T-helper 22 cell (primary cell): ENCODE measurements at regions not wholly inside any gene's neighbourhood (a gene's known extent, or its start where the extent isn't known, plus 50 kb on each side); places are given as distances from the start of the nearest gene placed in this dataset.
A peak's percentile ranks its signal among the peaks of the same experiment; 100 is the strongest.

Experiments
- DNase-seq: peaks from one replicate; pipeline ENCODE4 v3.0.0-alpha.2; 2020; ENCODE audit warnings: low read depth

- DNase-seq = no peak
Observed at GRCh38 chr16:79790854-79791253, 190.3 kb upstream of the MAF start.

GRCh38 chr16:79788949-79789348 is 188.4 kb upstream of the MAF start:
- no peak for DNase-seq

- no peak for DNase-seq
Observed at GRCh38 chr16:79786389-79786788, 185.9 kb upstream of the MAF start.

GRCh38 chr16:79784007-79784406 is 183.5 kb upstream of the MAF start:
- no peak for DNase-seq

GRCh38 chr16:79777679-79778078 is 177.1 kb upstream of the MAF start:
- DNase-seq = no peak

GRCh38 chr16:79776243-79776847 is 175.8 kb upstream of the MAF start:
- no peak for DNase-seq

GRCh38 chr16:79772784-79773183 is 172.2 kb upstream of the MAF start:
- DNase-seq = no peak

- no peak for DNase-seq
Observed at GRCh38 chr16:79772048-79772447, 171.5 kb upstream of the MAF start.

GRCh38 chr16:79770244-79771064 is 169.9 kb upstream of the MAF start:
- DNase-seq = peak; percentile 51

GRCh38 chr16:79769928-79770243 is 169.3 kb upstream of the MAF start:
- no peak for DNase-seq

GRCh38 chr16:79769270-79769927 is 168.9 kb upstream of the MAF start:
- DNase-seq = no peak

- no peak for DNase-seq
Observed at GRCh38 chr16:79768276-79768970, 167.9 kb upstream of the MAF start.

GRCh38 chr16:79767421-79768275 is 167.1 kb upstream of the MAF start:
- no peak for DNase-seq

GRCh38 chr16:79765901-79766394 is 165.4 kb upstream of the MAF start:
- no peak for DNase-seq

GRCh38 chr16:79765431-79765830 is 164.9 kb upstream of the MAF start:
- no peak for DNase-seq

- no peak for DNase-seq
Observed at GRCh38 chr16:79764415-79765110, 164.0 kb upstream of the MAF start.

GRCh38 chr16:79762217-79762616 is 161.7 kb upstream of the MAF start:
- DNase-seq = no peak

GRCh38 chr16:79758615-79759346 is 158.2 kb upstream of the MAF start:
- no peak for DNase-seq

GRCh38 chr16:79757968-79758367 is 157.4 kb upstream of the MAF start:
- no peak for DNase-seq

GRCh38 chr16:79757163-79757562 is 156.6 kb upstream of the MAF start:
- no peak for DNase-seq
